ENCODE measurements at regions not wholly inside any gene's neighbourhood (a gene's known extent, or its start where the extent isn't known, plus 50 kb on each side); places are given as distances from the start of the nearest gene placed in this dataset.
A peak's percentile ranks its signal among the peaks of the same experiment; 100 is the strongest.
"Not testable (repeated sequence)": the region's sequence is repeated elsewhere in the genome, so short reads cannot be mapped to it uniquely, and the experiment has no call there.

DNA sequence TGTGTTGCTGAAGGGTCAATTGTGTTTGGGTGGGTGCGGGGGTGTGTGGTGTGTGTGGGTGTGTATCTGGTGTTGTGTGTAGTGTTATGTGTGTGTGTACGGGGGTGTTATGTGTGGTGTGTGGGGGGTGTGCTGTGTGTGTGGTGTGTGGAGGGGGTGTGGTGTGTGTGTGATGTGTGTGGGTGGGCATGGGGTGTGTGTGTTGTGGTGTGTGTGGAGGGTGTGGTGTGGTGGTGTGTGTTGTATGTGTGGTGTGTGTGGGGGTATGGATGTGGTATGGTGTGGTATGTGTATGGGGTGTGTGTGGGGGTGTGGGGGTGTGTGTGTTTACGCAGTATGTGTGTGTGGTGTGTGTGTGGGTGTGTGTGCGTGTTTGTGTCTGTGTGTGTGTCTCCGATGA lies 110.8 kb downstream of the ZNF22 start:
- POLR2A ChIA-PET, result no interaction called here
- Histone ChIP-seq H3K4me3 (ENCODE audit: low read depth, low read length) (no peak overlapping the region), H3K4me1 (ENCODE audit: control insufficient read depth, insufficient read depth, low read length) (no peaks in the 10 kb centered on the region), H3K36me3 (ENCODE audit: control insufficient read depth in 2 of 2, insufficient read depth in 1 of 2, low read length in 2 of 2) (no peaks in the 10 kb centered on the region), H3K27ac (ENCODE audit: extremely low read depth, low read depth, low read length) (no peak overlapping the region), H3K9me3 (ENCODE audit: control insufficient read depth, insufficient read depth, low read depth, low read length) (no peaks in the 10 kb centered on the region)
- TF ChIP-seq ZNF501 (tag by site-specific recombination; IDR thresholded peaks at IDR 0.05), result no peak
- peak; percentile 99 for TF ChIP-seq EGR2 (tag by site-specific recombination; IDR thresholded peaks at IDR 0.05; ENCODE audit: low read depth)
- TF ChIP-seq ZFHX2 (tag by site-specific recombination; conservative IDR thresholded peaks at IDR 0.05), result peak; percentile 96
- CTCF ChIA-PET, result no interaction called here

DNA sequence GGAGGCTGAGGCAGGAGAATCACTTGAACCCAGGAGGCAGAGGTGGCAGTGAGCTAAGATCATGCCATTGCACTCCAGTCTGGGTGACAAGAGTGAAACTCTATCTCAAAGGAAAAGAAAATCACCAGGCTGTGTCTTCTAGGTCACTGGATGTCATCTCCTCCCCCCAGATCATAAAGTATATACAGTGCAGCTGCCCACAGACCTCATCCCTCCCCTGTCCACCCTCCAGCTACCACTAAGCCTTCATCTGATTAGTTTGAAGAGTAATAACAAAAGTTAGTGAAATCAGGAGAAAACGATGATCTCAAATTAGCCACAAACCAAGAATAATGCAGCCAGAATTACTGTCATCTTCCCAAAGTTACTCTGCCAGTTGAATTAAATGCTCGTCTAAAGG lies 117.2 kb downstream of the ZNF22 start:
- H3K9me3 ChIP-seq (ENCODE audit: control insufficient read depth, insufficient read depth, low read depth, low read length); H3K27ac ChIP-seq (ENCODE audit: extremely low read depth, low read depth, low read length); CTCF ChIA-PET; H3K36me3 ChIP-seq (ENCODE audit: control insufficient read depth in 2 of 2, insufficient read depth in 1 of 2, low read length in 2 of 2); POLR2A ChIA-PET; H3K4me1 ChIP-seq (ENCODE audit: control insufficient read depth, insufficient read depth, low read length); H3K4me3 ChIP-seq (ENCODE audit: low read depth, low read length): not testable (repeated sequence)

DNA sequence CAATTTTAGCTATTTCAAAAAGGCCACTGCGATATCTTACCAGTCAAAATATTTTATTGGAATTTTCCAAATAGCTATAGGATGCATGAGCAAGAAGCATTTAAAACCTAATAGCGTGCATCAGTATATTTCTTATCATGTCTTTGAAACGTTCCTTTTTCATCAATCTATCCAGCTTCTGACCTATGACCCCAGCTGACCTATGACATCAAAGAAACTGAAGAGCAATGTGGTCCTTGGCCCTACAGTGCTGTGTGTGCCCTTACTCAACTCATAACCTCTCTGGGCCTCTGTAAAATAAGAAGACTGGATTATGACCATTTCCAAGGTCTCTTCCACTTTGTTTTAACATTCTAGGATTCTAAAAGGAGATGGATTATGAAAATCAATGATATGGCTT lies 118.2 kb downstream of the ZNF22 start:
- Histone ChIP-seq H3K27ac (ENCODE audit: extremely low read depth, low read depth, low read length) (no peak overlapping the region), H3K4me1 (ENCODE audit: control insufficient read depth, insufficient read depth, low read length) (no peaks in the 10 kb centered on the region), H3K4me3 (ENCODE audit: low read depth, low read length) (no peak overlapping the region), H3K9me3 (ENCODE audit: control insufficient read depth, insufficient read depth, low read depth, low read length) (no peaks in the 10 kb centered on the region), H3K36me3 (ENCODE audit: control insufficient read depth in 2 of 2, insufficient read depth in 1 of 2, low read length in 2 of 2) (no peaks in the 10 kb centered on the region)
- POLR2A ChIA-PET, result no interaction called here
- CTCF ChIA-PET, result interaction anchor here (0.7 kb wide), 1 partner anchor 1392 kb away, joined by 3 read pairs; no protein-coding TSS in a partner anchor
- TF ChIP-seq, protein P1, sequence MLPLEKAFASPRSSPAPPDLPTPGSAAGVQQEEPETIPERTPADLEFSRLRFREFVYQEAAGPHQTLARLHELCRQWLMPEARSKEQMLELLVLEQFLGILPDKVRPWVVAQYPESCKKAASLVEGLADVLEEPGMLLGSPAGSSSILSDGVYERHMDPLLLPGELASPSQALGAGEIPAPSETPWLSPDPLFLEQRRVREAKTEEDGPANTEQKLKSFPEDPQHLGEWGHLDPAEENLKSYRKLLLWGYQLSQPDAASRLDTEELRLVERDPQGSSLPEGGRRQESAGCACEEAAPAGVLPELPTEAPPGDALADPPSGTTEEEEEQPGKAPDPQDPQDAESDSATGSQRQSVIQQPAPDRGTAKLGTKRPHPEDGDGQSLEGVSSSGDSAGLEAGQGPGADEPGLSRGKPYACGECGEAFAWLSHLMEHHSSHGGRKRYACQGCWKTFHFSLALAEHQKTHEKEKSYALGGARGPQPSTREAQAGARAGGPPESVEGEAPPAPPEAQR (tag by site-specific recombination; IDR thresholded peaks at IDR 0.05), result no peak
- TF ChIP-seq ZNF529 (tag by site-specific recombination; IDR thresholded peaks at IDR 0.05; ENCODE audit: insufficient replicate concordance), result no peak
- TF ChIP-seq OVOL3 (tag by site-specific recombination; IDR thresholded peaks at IDR 0.05), result no peak
- no peak for TF ChIP-seq WT1 (tag by site-specific recombination; IDR thresholded peaks at IDR 0.05)
- TF ChIP-seq ZNF121 (tag by site-specific recombination; IDR thresholded peaks at IDR 0.05), result no peak
- TF ChIP-seq, protein P2, sequence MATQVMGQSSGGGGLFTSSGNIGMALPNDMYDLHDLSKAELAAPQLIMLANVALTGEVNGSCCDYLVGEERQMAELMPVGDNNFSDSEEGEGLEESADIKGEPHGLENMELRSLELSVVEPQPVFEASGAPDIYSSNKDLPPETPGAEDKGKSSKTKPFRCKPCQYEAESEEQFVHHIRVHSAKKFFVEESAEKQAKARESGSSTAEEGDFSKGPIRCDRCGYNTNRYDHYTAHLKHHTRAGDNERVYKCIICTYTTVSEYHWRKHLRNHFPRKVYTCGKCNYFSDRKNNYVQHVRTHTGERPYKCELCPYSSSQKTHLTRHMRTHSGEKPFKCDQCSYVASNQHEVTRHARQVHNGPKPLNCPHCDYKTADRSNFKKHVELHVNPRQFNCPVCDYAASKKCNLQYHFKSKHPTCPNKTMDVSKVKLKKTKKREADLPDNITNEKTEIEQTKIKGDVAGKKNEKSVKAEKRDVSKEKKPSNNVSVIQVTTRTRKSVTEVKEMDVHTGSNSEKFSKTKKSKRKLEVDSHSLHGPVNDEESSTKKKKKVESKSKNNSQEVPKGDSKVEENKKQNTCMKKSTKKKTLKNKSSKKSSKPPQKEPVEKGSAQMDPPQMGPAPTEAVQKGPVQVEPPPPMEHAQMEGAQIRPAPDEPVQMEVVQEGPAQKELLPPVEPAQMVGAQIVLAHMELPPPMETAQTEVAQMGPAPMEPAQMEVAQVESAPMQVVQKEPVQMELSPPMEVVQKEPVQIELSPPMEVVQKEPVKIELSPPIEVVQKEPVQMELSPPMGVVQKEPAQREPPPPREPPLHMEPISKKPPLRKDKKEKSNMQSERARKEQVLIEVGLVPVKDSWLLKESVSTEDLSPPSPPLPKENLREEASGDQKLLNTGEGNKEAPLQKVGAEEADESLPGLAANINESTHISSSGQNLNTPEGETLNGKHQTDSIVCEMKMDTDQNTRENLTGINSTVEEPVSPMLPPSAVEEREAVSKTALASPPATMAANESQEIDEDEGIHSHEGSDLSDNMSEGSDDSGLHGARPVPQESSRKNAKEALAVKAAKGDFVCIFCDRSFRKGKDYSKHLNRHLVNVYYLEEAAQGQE (tag by site-specific recombination; IDR thresholded peaks at IDR 0.05), result no peak

DNA sequence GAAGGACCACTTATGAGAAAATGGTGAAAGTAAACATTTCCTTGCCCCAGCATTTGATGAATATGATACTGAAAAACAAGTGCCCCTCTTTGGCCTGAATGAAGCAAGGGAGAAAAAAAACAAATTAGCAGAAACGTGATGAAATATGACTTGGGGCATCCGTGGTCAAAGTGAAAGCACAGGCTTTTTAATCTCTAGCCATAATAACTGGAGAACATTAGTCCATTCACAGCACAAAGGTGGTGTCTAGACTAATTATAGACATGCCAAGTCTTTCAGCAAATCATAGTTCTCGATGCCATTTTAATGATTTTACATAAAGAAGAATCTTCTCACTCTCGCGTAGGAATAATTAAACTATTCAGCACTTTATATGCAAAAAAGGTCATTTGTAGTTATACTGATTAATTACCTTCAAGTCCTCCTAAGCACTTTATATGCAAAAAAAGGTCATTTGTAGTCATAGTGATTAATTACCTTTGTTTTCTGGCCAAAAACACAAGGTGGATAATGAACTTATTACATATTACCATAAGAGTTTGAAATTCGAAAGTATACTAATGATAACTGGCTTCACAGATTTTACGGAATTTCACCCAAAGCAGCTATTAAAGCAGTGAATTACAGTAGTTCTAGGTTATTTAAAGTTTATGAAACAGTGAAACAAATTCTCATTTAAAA lies 121.6 kb downstream of the ZNF22 start:
- H3K4me3 ChIP-seq (ENCODE audit: low read depth, low read length); POLR2A ChIA-PET; H3K4me1 ChIP-seq (ENCODE audit: control insufficient read depth, insufficient read depth, low read length); H3K36me3 ChIP-seq (ENCODE audit: control insufficient read depth in 2 of 2, insufficient read depth in 1 of 2, low read length in 2 of 2); H3K9me3 ChIP-seq (ENCODE audit: control insufficient read depth, insufficient read depth, low read depth, low read length); CTCF ChIA-PET; H3K27ac ChIP-seq (ENCODE audit: extremely low read depth, low read depth, low read length): not testable (repeated sequence)

All from HEK293 (cell line).